HG03039 (cell line): ENCODE measurements at regions not wholly inside any gene's neighbourhood (a gene's known extent, or its start where the extent isn't known, plus 50 kb on each side); places are given as distances from the start of the nearest gene placed in this dataset.

Experiments used
- ATAC-seq: cut with Tn5 transposase; IDR thresholded peaks from one replicate; pipeline ENCODE4 v1.9.1; 2021; ENCODE audit warnings: mild to moderate bottlenecking, moderate library complexity; ENCODE audit not compliant: unreplicated experiment

DNA sequence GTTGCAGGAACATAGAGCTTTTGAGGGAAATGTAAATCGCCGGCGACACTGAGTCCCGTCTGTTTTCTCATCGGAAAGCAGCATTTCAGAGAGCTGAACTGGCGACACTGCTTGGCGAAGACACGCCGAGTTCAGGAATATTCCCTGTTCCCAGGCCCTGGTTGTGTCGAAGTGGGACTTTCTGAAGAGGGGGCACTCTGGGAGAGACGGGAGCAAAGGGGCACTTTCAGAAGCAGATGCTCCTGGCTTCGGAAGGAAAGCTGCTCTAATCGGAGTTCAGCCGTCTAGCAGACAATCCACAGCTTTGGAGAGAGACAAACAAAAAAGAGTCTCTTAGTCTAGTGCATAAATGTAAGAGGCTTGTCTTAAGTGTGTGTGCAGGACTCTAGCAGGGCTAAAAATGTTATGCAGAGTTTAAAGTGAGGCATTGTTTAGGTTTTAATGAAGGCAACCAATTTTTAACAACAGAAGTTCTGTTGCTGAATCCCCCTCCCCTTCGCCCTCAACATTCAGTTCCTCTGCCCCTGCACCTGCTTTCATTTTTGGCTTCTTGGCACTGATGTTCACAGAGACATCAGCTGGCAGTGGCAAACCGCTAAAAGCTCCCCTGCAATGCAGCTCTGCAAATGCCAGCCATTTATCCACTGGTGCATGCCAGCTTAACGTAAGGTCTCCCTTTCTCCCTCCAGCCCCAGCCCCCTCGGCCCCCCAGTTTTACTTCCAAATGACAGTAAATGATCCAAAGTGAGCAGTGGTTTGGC, 289.5 kb upstream of the MPDZ start:
- no peak for ATAC-seq

DNA sequence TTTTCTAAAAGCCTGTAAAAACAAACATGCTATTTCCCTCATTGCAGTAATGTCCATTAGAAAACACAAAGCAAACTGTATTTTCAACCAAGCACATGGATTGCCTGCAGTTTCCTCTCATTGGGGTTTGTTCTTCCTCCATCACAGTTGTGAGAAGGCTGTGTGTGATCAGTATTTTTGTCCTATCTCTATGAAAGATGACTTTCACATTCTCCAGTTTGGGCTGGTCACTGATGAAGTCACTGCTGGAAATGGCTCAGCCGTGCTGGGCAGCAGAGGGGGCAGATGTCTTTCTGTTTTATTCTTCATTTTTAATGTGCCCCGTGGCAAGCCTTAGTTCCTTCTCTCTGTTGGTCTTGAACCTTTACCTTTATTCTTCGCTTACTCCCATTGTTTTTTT, 288.9 kb upstream of the MPDZ start:
- no peak for ATAC-seq

DNA sequence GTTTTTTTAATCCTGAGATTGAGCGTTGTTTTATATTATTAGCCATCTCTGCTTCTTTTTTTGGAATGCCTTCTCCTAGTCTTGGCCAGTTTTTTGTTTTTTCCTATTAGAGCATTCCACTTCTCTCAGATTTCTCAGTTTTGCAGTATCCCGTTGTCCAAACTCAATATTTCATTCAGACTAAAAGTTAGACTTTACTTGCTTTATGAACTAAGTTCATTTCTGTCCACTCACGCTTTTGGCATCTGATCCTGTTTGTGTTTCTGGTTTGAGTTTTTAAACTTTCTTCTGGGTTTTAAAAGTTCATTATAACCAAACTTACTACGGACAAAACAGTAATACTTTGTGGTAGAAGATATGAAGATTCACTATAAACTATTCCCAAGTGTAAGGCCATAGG, 288.3 kb upstream of the MPDZ start:
- ATAC-seq, result no peak

DNA sequence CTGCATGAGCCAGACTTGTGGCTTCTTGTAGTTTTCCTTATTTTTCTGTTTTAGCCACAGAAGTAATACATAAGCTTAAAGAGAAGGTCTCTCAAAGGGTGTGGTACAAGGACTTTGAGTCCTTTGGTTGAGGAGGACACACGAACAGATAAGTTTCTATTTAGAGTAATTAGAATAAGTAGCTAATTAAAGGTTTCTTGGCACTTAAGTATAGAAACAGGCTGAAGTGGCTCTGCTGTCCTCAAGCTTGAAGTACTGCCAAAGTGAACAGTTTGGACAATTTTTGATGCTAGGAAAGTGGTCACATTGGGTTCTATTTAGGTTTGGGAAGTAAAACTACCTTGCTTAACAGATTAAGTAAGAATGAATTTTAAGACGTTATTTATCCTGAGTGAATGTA, 278.3 kb upstream of the MPDZ start:
- no peak for ATAC-seq

DNA sequence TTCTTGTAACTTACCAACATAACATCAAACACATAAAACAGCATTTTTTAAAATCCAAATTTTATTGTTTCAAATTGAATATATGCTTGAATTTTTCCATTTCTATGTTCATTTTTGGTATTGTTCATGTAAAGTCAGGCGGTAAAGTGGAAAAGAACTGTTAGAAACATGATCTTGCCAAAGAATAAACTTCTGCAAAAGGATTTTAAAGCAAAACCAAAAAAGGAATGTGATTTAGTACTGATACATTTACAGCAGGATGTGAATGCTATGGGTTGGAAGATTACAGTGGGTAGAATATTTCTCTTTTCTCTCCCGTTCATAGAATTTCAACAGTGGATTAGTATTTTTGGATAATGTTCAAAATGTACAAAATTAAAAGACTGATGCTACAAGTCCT, 277.2 kb upstream of the MPDZ start:
- no peak for ATAC-seq

DNA sequence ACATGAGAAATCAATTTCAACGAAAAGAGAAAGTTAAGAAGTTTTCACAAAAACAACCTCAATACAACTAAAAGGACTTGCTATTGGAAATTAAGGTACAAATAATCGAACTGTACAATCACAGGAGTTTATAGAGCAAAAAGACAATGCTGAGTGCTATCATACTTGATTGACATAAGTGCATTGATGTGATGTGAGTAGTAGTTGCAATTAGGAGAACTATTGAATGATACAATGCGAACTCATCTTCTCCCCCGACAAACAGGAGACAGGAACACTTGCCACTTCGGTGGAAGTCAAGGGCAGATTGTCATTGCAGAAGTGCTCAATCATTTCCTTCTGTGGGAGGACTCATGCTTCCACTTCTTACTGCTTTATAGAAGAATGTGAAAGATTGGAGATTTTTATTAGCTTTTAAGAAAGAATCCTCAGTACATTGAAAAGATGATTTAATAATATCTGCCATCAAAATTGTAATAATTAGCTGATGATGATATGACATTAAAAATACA, 276.6 kb upstream of the MPDZ start:
- ATAC-seq, result no peak

DNA sequence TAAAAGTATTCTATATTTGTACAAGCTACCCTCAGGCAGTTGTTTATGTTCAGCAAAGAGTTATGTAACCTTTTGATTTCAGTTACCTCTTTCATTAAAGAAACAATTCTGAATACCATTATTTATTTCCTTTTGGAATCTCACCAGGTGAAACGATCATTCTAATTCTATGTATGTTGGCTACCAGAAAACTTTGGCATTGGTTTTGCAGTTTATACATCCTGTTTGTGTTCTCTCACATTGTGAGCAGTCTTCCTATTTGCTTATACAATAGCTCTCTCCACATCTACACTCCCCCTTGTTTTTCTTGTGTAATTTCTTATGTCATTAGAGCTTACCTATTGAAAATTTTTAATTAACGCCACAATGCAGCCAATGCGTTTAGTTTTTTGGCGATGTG, 276.0 kb upstream of the MPDZ start:
- ATAC-seq, result no peak

DNA sequence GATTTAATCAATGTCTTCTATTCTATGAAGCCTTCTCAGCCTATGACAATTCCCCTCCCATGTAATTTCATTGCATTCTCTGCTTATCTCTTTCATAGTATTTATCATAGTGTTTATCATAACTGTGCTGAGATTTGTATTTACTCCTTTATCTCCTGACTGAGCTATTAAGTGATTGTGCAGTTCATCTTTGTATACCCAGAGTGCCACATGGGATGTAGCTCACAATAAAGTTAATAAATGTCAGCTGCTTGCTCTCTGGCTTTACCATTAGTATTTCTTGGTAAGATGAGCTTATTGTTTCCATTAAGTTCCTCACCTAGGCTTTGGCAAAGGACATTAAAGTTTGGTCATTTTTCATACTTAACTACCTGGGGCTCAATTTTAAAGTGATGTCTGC, 275.1 kb upstream of the MPDZ start:
- no peak for ATAC-seq

DNA sequence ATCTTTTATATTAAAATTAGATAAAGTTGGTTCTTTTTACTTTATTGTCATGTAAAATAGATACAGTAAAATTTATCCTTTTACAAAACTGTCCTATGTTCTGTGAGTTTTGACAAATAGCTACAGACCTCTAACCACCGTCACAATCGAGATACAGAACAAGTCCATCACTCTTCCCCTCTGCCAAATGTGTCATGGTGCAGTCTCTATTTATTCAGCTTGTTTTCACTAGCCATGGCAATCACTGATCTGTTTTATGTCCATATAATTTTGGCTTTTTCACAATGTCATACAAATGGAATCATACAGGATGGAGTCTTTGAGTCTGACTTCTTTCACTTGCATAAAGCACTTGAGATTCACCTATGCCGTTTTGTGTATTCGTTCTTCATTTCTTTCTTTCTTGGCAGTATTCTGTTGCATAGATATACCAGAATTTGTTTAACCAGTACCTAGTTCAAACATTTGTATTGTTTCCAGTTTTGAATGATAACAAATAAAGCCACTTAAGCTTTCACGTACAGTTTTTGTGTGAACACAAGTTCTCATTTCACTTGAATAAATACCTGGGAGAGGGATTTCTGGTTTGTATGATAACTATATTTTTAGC, 273.2 kb upstream of the MPDZ start:
- ATAC-seq, result no peak

DNA sequence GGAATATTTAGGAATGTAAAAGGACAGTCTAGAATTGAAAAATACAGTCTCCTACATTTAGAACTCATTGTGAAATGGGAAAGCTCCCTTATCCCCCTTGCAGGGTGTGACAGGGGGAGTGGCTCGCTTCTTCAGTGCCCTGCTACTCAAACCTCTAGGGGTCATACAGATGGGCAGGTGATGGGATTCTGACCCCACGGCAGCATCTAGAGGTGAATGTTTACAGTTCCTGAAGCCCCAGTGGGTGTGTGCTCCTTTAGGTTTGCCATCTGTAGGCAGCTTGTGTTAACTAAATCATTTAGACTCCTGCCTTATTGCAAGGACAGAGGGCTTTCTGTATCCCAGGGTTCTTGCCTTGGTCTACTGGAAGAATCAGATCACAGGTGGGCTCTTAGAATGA, 271.0 kb upstream of the MPDZ start:
- no peak for ATAC-seq

DNA sequence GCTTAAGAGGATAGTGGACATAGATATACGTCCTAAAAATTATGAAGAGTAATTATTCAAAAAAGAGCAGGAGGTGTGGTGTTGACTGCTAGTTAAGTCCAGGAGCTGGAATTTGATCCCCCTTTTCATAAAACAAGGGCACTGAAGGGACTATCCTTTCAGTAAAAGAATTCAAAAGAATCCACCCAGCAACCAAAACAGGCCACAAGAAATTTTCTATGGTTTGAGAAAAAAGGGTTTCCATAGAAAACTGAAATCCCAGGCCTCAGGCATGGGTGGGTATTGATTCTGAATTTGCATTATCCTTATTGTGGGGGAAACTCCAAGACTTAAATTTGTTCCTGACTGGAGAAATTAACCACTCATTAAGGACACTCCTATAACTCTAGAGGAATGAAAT, 269.0 kb upstream of the MPDZ start:
- no peak for ATAC-seq

DNA sequence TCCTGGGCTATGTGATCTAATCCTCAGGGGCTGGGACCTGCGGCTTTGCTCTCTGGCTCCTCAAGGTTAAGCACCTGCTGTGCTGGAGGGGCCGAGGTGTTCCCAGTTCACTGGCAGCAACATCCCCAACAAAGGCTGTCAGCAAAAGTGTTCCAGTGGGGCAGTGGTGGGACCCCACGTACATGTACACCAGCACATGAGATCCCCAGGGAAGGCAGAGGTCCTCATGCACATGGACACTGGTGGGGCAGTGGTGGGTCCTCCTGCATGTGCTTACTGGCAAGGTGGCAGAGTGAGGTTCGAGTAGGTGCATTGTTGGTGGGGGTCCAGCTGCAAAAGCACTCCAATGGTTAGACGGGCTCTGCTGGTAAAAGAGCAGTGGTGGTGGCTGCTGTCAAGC, 255.6 kb upstream of the MPDZ start:
- ATAC-seq, result no peak

DNA sequence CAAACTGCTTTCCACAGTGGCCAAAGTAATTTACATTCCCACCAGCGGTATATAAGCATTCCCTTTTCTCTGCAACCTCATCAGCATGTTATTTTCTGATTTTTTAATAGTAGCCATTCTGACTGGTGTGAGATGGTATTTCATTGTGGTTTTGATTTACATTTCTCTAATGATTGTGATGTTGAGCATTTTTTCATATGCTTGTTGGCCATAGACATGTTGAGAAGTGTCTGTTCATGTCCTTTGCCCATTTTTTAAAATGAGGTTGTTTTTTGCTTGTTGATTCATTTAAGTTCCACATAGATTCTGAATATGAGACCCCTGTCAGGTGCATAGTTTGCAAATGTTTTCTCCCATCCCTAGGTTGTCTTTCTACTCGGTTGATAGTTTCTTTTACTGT, 254.5 kb upstream of the MPDZ start:
- no peak for ATAC-seq

DNA sequence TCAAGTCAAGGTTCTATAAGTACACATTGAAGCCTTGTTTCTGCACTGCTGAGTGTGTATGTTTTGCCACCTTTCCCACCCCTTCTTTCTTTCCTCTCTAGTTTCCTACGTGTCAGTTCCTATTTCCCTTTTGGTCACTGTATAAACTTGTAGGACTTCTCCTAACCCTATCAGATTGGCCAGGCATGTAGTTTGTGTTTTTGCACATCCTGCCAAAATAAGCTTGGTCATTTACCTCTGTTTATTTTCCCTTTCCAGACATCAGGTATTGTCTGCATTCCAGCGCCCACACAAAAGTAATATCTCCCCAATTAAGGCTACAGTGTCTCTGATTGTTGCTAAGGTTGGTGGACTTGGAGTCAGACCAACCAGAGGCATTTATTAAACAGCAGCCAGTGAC, 252.9 kb upstream of the MPDZ start:
- no peak for ATAC-seq

DNA sequence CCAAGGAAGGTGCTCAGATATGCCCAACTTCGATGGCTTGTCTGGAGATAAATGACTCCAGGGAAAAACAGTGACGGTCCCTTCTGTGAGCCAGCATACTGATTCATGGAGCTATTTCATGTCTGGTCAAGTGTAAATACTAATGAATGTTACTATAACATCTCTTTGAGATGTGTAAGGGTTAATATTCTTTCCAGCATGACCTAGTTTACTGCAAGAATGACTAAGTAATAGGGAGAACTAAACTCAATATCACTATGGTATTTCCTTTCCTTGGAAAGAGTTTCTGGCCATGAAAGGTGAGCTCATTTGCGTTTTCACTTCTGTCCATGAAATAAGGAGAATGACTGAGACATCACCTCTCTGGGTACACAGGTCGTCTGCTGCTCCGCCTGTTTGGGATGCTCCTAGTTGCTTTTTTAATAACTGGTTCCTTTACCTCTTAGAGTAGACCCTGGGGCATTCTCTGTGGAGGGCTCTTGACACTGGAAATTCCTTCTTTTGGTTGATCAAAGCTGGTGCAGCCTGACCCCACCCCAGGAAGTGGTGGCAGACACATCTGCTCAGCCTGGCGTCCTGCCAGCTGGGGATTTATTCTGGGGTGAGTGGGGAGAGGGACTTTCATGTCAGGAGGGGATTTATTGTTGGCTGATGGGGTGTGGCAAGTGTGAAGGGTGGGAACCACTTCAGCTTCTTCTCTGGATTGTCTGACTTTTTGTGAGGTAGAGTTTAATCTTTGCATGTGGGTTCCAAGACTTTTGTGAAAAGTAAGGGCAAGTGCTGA, 250.0 kb upstream of the MPDZ start:
- no peak for ATAC-seq

DNA sequence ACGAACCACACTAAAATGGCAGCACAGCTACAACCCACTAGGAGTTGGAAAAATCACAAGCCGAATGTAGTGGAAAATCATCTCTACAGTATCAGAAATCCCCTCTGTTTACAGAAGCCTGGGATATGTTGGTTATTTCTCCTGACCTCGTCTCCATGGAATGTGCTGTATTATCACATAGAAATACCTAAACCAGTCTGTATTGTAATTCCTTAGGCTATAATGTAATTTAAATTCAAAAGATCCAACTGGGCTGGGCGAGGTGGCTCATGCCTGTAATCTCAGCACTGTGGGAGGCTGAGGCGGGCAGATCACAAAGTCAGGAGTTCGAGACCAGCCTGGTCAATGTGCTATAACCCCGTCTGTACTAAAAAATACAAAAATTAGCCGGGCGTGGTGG, 244.8 kb upstream of the MPDZ start:
- ATAC-seq, result no peak

DNA sequence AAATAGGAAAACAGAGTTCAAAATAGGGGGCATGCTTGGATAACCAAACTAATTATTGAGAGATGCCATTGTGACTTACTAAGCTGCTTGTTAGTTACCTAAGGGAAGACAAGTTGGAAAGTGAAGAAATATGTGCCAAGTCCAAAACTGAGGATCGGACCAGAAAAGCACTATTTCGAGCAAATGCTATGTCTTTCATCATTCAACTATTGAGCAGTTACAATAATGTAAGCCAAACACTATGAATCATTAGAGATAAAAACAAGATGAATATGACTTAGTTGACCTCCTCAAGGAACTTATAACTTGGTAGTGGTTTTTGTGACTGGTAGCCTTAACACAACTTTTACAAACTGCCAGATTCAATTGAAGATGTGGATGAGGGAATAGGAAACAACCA, 240.6 kb upstream of the MPDZ start:
- no peak for ATAC-seq

DNA sequence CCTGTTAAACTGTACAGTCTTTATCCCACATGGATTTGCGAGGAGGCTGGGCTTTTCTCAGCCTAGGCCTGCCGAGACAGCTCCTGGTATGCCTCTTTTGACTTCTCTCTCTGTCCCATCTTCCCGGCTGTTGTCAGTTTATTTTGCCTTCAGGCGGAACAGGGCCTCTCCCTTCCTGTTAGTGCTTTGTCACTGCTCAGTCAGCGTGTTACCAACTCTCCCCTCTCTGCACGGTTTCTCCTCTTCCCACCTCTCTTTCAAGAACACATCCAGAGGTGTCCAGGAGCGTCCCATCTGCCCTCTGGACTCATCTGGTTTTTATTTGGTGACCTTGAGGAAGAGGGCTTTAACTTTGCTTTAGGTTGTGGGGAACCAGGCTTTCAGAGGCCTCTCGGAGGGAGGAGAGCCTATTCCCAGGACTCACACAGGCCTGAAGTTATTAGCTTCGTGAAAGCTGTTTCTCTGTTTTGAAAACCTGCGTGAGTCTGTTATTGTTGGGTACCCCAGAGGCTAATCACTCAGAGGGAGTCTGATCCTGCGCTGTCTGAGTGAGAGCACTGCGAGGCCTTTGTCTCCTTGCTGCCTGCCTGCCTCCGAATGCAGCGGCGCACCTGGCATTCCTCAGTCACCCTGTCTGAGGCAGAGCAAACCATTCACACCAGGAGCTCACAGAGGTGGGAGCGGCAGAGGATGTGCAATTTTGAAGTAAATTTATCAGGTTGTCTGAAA, 234.4 kb upstream of the MPDZ start:
- no peak for ATAC-seq

DNA sequence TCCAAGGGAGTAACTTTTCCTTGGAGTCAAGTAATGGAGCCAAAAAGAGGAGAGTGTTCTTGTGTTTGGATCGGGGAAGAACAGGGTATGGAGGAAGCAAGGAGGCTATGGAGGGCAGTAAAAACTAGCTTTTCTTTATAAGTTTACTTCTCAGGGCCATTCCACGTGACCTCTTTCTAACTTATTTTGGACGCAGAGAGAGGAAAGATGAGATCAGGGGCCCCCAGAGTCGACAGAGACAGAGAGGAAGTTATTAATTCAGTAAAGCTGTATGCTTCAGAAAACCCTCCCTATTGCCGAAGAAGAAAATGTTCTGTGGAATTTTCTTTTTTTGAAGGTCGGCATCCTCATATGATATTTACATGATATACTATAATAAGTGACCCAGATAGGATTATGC, 233.8 kb upstream of the MPDZ start:
- ATAC-seq, result no peak

DNA sequence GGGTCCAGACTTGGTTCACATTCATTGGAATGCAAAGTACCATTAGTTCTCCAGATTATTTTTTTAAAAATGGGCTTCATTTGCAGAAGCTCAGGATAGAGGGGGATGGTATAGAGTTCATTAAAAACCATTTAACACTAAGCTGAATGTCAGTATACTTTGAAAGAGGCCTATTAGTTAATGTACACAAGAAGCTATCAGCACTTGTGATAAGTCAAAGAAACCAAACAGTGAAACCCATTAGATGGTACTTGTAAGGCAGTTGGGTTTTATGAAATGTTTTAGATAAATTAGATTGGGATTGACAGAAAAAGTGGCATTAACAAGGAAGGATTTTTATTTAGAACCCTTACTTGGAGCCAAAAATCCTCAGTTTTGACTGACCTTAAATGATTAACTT, 229.2 kb upstream of the MPDZ start:
- no peak for ATAC-seq

DNA sequence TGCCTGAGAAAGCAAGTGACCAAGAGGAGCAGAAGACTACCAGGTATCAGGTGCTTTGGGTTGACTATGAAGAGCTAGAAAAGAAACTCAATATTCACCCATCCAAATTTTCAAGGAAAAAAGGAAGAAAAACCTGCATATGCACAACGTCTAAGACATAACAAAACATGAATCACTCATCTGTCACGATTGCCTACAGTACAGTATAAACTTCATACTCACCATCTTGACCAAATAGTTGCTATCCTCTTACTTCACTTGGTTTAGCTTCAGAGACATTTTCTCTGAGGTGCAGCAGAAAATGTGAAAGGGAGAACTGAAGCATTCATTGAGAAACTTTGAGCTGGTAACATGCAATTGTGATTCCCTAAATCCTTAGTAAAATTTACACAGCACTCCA, 228.6 kb upstream of the MPDZ start:
- ATAC-seq, result no peak
